PC-9 (cell line): ENCODE measurements at regions not wholly inside any gene's neighbourhood (a gene's known extent, or its start where the extent isn't known, plus 50 kb on each side); places are given as distances from the start of the nearest gene placed in this dataset.
"Not testable (repeated sequence)": the region's sequence is repeated elsewhere in the genome, so short reads cannot be mapped to it uniquely, and the experiment has no call there.

ENCODE experiments used
- BruUV-seq: library from RNA; stranded (reverse); fragments of 400-500 nt; replicated peaks from 2 replicates; lab custom pipeline; 2021; lab: Mats Ljungman, UMichigan
- CTCF ChIA-PET: fragments of 300-600 bp; sonication (Branson Sonifier 250); formaldehyde crosslinking; loops from one replicate; lab custom pipeline; 2022; ENCODE audit warnings: antibody characterized with exemption; lab: Charles Lee
- POLR2A ChIA-PET: fragments of 300-600 bp; sonication (Branson Sonifier 250); formaldehyde crosslinking; loops from one replicate; lab custom pipeline; 2022; ENCODE audit warnings: antibody characterized with exemption; ENCODE audit not compliant: unreplicated experiment; lab: Charles Lee
- DNase-seq, 2 experiments: peaks; one replicate each; pipeline versions ENCODE4 v3.0.0 to v3.0.0-alpha.2; 2015 to 2022; ENCODE audit warnings: mixed read lengths in 1 of 2
- H2AFZ ChIP-seq: fragments of 200-600 bp; sonication (generic); 2 replicates; pipeline ENCODE4 v1.8.1; 2017; ENCODE audit warnings: antibody characterized with exemption
- H3F3A ChIP-seq: fragments of 200-600 bp; sonication (generic); 2 replicates; pipeline ENCODE4 v1.8.1; 2017; ENCODE audit warnings: antibody characterized with exemption, mild to moderate bottlenecking, low read depth; ENCODE audit not compliant: insufficient read depth
- H3K27ac ChIP-seq: fragments of 200-600 bp; sonication (generic); 2 replicates; pipeline ENCODE4 v1.6.1; 2016; ENCODE audit warnings: mixed run types
- H3K27me3 ChIP-seq: fragments of 200-600 bp; sonication (generic); 2 replicates; pipeline ENCODE4 v1.6.1; 2016; ENCODE audit warnings: low read depth, mixed run types; ENCODE audit not compliant: insufficient read depth
- H3K36me3 ChIP-seq: fragments of 200-600 bp; sonication (generic); 2 replicates; pipeline ENCODE4 v1.6.1; 2016; ENCODE audit warnings: low read depth, mixed run types
- H3K4me1 ChIP-seq: fragments of 200-600 bp; sonication (generic); replicated peaks from 2 replicates; pipeline ENCODE4 v1.6.1; 2016; ENCODE audit warnings: mixed run types; ENCODE audit not compliant: insufficient read depth
- H3K4me2 ChIP-seq: fragments of 200-600 bp; sonication (generic); 2 replicates; pipeline ENCODE4 v1.6.1; 2017; ENCODE audit warnings: mixed run types
- H3K4me3 ChIP-seq: fragments of 200-600 bp; sonication (generic); 2 replicates; pipeline ENCODE4 v1.6.1; 2016; ENCODE audit warnings: mixed run types
- H3K79me2 ChIP-seq: fragments of 200-600 bp; sonication (generic); 2 replicates; pipeline ENCODE4 v1.6.1; 2017; ENCODE audit warnings: low read depth, mixed run types
- H3K9me2 ChIP-seq: fragments of 200-600 bp; sonication (generic); 2 replicates; pipeline ENCODE4 v1.8.1; 2017; ENCODE audit warnings: mild to moderate bottlenecking; ENCODE audit not compliant: insufficient read depth
- H3K9me3 ChIP-seq: fragments of 200-600 bp; sonication (generic); 2 replicates; pipeline ENCODE4 v1.8.1; 2016; ENCODE audit warnings: low read depth; ENCODE audit not compliant: insufficient read depth
- H4K20me1 ChIP-seq: fragments of 200-600 bp; sonication (generic); 2 replicates; pipeline ENCODE4 v1.8.1; 2017; ENCODE audit not compliant: insufficient read depth
- CTCF ChIP-seq: fragments of 200-600 bp; sonication (generic); conservative IDR thresholded peaks from 2 replicates; pipeline ENCODE4 v1.6.1; 2017; ENCODE audit warnings: mixed run types, antibody characterized with exemption, mild to moderate bottlenecking, moderate library complexity
- EZH2 ChIP-seq: fragments of 200-600 bp; sonication (generic); IDR thresholded peaks from 2 replicates; pipeline ENCODE4 v1.8.0; 2017; ENCODE audit warnings: antibody characterized with exemption, low read depth
- intact Hi-C: fragments of 100-400 bp; cut with micrococcal nuclease; formaldehyde crosslinking; loops from one replicate; pipeline ENCODE4 v1.10.0; 2022; ENCODE audit not compliant: unreplicated experiment

GRCh38 chr11:25565846-25566245, 766.1 kb upstream of the ANO3 start:
- Histone ChIP-seq H3K4me3 (no peak overlapping the region), H3K4me2 (no peak overlapping the region), H3K9me3 (no peaks in the 10 kb centered on the region), H3K36me3 (no peaks in the 10 kb centered on the region), H3F3A (no peaks in the 10 kb centered on the region), H4K20me1 (no peaks in the 10 kb centered on the region), H3K27me3 (no peaks in the 10 kb centered on the region), H2AFZ (no peak overlapping the region), H3K9me2 (no peaks in the 10 kb centered on the region; the same call in 1 of the 2 replicates), H3K79me2 (no peaks in the 10 kb centered on the region), H3K4me1 (no peaks in the 10 kb centered on the region), H3K27ac (no peak overlapping the region)
- BruUV-seq, result no TSS peak
- TF ChIP-seq CTCF (no peak), EZH2 (no peak)
- intact Hi-C loops, result loop anchor here (5.0 kb wide), 1 partner anchor 89 kb away; no protein-coding TSS in a partner anchor
- POLR2A ChIA-PET, result no interaction called here
- no peak for DNase-seq
- CTCF ChIA-PET, result no interaction called here

GRCh38 chr11:25566298-25567200, 765.4 kb upstream of the ANO3 start:
- Histone ChIP-seq H3K27ac (no peak overlapping the region), H3K9me2 (no peaks in the 10 kb centered on the region; the same call in 1 of the 2 replicates), H3K9me3 (no peaks in the 10 kb centered on the region), H3F3A (no peaks in the 10 kb centered on the region), H3K4me2 (no peak overlapping the region), H3K4me3 (no peak overlapping the region), H2AFZ (no peak overlapping the region), H3K36me3 (no peaks in the 10 kb centered on the region), H3K4me1 (no peaks in the 10 kb centered on the region), H3K79me2 (no peaks in the 10 kb centered on the region), H3K27me3 (no peaks in the 10 kb centered on the region), H4K20me1 (no peaks in the 10 kb centered on the region)
- intact Hi-C loops, result loop anchor here (5.0 kb wide), 1 partner anchor 89 kb away; no protein-coding TSS in a partner anchor
- BruUV-seq, result no TSS peak
- peak in 1 of 2 experiments; percentile 16 for DNase-seq
- ChIA-PET POLR2A (no interaction called here), CTCF (no interaction called here)
- TF ChIP-seq EZH2 (no peak), CTCF (no peak)

- H3K4me1 ChIP-seq, result no peaks in the 10 kb centered on the region
- no peaks in the 10 kb centered on the region for H3K27me3 ChIP-seq
- H3K36me3 ChIP-seq, result no peaks in the 10 kb centered on the region
- no peak overlapping the region for H3K4me3 ChIP-seq
- no peak overlapping the region for H3K4me2 ChIP-seq
- H3K27ac ChIP-seq, result no peak overlapping the region
- TF ChIP-seq CTCF (no peak), EZH2 (no peak)
- H2AFZ ChIP-seq, result no peak overlapping the region
- no peaks in the 10 kb centered on the region for H3F3A ChIP-seq
- no peaks in the 10 kb centered on the region for H3K9me3 ChIP-seq
- no peaks in the 10 kb centered on the region; the same call in 1 of the 2 replicates for H3K9me2 ChIP-seq
- intact Hi-C loops, result no loop called here
- no peaks in the 10 kb centered on the region for H4K20me1 ChIP-seq
- no peak for DNase-seq
- POLR2A ChIA-PET, result no interaction called here
- BruUV-seq, result no TSS peak
- H3K79me2 ChIP-seq, result no peaks in the 10 kb centered on the region
- CTCF ChIA-PET, result no interaction called here
Measured at GRCh38 chr11:25576320-25576719, 755.6 kb upstream of the ANO3 start.

GRCh38 chr11:25579554-25579953, 752.4 kb upstream of the ANO3 start:
- DNase-seq, BruUV-seq, H3K79me2 ChIP-seq, H3K4me2 ChIP-seq, CTCF ChIA-PET, H3K4me1 ChIP-seq, H3K27ac ChIP-seq, H2AFZ ChIP-seq, H3K9me2 ChIP-seq, H3K9me3 ChIP-seq, H3K36me3 ChIP-seq, POLR2A ChIA-PET, H4K20me1 ChIP-seq, H3K4me3 ChIP-seq, H3K27me3 ChIP-seq, H3F3A ChIP-seq, intact Hi-C loops: not testable (repeated sequence)
